ENCODE measurements at regions not wholly inside any gene's neighbourhood (a gene's known extent, or its start where the extent isn't known, plus 50 kb on each side); places are given as distances from the start of the nearest gene placed in this dataset.
"Not testable (repeated sequence)": the region's sequence is repeated elsewhere in the genome, so short reads cannot be mapped to it uniquely, and the experiment has no call there.

DNA sequence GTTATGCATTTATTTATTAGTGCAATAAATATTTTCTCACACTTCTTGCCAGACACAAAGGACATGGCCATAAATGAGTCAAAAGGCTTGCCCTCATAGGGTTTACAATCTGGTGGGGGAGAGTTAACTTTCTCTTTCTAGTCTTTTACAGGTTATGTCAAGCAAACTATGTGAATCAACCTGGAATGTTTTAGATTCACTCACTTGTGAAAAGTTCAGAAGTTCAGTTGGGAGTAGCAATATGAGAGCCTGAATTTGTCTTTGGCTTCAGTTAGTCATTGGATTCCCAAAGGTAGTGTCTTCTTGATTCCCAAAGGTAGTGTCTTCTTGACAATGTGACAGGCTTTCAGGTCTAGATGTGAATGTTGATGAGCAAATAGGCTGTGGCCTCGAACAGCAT is 264.8 kb downstream of the SOX2 start:
- no peak for DNase-seq (ENCODE audit: low read depth in 2 of 3, low spot score in 2 of 3)

DNA sequence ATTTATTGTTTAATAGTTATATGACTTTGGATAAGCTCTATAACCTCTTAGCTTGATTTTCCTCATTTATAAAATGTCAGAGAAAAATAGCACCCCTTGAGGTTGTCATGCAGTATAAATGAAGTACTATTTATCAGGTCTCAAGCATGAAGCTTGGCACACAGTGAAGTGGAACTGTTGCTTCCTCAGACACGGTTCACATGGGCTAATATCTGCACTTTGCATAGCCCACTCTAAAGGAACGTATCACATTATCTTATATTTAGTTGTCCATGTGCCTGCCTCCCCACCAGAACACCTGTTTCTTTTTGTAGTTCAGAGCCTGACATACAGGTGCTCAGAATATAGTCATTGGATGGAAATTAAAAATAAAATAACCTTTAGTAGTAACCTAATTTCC is 273.7 kb downstream of the SOX2 start:
- no peak for DNase-seq (ENCODE audit: low read depth in 2 of 3, low spot score in 2 of 3)

DNA sequence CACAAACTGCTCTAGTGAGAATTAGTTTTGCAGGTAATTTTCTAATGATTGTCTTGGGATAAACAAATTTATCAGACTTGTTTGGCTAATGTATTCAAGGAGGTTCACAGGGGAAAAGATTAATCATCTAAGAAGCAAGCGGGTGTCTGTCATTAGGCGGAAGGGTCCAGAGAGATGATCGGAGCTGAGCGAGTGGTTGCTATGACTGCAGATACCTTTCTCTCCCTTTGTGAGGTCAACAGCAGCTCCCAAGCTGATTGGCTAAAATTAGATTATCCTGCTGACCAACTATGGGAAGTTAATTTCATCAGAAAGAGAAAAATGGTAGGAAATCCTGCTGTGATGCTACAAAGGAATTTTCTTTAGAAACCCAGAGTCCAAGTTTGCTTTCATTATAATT is 276.0 kb downstream of the SOX2 start:
- DNase-seq (ENCODE audit: low read depth in 2 of 3, low spot score in 2 of 3) = no peak

DNA sequence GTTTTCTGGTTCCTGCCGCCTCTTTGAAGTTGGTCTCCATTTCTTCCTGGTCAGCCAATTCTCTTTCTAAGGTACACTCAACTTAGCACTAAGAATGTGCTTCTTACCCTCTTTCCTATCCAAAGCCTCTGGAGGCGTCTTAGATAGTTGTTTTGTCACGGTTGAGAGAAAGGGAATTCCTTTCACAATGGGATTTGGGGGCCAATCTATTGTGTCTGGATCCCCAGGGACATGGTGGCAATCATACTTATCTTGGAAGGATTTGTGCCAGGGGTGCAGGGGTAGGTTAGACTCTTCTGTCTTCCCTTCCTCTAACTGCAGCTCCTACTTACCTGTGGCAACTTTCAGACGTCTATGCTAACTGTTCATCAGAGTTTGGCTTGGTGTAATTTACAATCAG is 287.1 kb downstream of the SOX2 start:
- no peak for DNase-seq (ENCODE audit: low read depth in 2 of 3, low spot score in 2 of 3)

DNA sequence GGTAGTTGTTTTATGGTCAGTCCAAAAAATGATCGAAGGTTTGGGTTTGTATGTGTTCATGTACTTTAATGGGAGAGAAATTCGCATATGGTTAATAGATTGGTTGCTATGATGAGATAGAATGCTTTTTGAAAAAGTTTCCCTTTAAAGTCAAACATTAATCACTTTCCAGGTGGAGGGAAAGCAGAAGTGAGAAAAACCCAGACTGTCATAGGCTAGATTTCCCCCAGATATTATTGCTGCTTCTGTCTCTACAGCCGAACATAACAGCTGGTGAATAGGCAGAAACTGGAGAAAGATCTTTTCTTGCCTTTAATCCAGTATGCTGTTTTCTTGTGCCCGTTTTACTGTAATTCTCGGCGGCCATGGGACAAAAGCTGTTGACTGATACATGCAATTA is 287.6 kb downstream of the SOX2 start:
- no peak for DNase-seq (ENCODE audit: low read depth in 2 of 3, low spot score in 2 of 3)

DNA sequence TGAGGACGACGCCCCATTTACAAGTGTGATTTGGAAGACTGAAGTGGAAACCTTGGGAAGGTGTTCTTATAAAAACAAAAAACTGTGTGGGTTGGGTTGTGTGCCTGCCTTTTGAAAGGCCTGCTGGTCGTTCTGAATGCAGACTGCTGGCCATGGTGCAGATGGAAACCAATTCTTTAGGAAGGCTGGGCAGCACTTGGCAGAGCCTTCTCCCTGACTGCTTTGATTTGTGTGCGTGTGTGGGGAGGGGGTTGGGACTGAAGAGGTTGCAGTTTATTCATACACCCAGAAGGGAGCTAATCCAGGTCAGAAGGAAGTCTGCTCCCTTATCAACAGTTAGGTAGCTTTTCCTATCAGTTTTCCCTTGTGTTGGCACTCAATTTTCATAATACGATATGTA is 288.7 kb downstream of the SOX2 start:
- no peak for DNase-seq (ENCODE audit: low read depth in 2 of 3, low spot score in 2 of 3)

DNA sequence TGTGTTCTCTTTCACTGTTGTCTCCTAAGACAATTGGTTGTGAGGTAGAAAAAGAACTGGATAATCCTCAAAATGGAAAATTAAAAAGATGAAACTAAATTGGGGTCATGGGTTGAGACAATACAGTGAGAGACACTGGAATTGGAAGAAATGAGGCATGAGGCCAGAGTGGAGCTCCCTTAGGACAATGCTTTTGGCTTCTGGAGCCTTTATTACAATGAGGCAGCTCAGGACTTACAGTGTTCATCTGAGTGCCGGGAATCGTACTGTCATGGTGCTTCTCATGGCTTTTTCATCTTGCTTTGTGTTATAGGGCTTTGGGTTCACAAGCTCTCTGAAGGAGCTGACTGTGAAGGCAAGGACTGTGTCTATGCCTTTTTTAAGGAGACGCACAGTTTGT is 293.5 kb downstream of the SOX2 start:
- no peak for DNase-seq (ENCODE audit: low read depth in 2 of 3, low spot score in 2 of 3)

DNA sequence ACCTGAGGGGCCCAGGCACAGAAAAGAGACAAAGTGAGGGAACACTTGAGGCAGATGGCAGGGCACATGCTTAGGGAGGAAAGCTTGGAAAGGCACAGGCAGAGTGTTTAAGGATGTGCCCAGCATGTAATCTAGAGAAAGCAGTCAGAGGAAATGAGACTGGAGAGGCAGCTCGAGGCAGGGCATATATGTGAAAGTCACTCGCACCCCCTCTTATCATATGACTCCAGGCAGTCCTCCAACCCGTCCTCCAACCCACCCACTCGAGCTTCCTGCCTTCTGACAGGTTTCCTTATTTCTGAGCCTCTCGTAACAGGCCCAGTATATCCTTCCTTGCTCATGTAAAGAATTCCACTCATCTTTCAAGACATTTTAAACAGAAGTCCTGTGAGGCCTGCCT is 294.0 kb downstream of the SOX2 start:
- no peak for DNase-seq (ENCODE audit: low read depth in 2 of 3, low spot score in 2 of 3)

DNA sequence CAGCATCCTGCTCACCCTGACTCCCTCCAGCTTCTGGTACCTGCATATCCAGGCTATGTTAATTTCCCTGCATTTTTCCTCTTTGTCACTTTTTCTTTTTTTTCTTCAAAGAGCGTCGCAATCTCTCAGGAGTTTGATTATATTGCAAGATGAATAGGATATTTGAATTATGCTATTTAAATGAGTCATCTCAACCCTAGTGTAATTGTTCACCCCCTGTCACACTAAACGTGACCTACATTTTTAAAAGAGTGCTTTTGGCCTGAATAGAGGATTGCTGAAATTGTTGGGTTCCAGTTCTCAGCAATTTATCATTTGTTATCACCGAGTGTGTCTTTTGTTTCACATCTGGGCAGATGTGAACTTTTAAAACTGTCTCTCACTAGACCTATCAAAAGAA is 294.7 kb downstream of the SOX2 start:
- no peak for DNase-seq (ENCODE audit: low read depth in 2 of 3, low spot score in 2 of 3)

DNA sequence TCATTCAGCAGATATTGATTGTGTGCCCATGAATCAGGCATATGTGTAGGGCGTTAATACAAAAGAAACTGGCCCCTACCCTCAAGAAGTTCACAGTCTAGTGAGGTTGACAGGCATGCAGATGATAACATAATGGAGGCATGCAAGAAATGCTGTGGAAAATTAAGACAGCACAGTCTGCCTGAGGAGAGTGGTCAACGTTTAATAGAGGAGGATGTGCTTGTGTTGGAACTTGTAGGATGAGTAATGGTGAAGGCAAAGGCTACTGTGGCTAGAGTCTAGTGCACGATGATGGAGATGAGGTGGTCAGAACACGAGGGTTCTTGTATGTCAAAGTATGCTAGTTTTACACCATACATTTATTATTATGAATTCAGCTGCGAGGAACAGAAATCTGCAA is 295.7 kb downstream of the SOX2 start:
- no peak for DNase-seq (ENCODE audit: low read depth in 2 of 3, low spot score in 2 of 3)

DNA sequence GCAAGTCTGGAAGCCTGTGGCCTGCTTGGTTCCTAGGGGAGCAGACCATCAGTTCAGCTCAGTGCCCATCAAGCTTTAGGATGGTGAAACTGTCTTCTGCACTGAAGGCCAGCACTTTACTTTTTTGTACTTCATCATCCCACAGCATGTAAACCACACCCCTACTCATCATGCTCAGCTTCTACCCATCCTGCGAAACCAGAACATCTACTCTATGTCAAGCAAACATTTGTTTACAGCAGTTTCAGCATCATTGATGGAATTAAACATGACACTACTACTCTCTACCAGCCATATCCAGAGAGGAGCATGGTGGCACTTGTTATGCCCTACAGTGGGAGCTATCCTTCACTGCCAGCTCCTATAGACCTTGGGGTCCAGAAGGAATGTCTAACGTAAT is 306.6 kb downstream of the SOX2 start:
- DNase-seq (ENCODE audit: low read depth in 2 of 3, low spot score in 2 of 3) = no peak

DNA sequence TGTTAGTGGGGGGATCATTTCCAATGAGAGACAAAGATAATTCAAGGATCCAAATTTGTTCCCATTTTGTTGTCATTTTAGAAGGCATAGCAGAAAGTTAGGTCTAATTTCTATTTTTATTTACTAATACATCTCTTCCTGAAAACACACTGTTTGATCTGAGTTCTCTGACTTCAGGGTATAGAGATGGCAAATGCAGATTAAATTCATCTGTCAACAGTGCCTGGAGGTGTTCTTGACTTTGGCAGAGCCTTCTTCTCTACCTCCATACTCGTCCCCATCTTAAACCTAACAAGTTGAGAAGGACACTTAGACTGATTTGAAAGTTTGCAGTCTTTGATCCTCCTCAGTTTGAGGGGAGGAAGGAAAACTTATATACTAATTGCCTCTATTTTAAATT is 308.2 kb downstream of the SOX2 start:
- no peak for DNase-seq (ENCODE audit: low read depth in 2 of 3, low spot score in 2 of 3)

DNA sequence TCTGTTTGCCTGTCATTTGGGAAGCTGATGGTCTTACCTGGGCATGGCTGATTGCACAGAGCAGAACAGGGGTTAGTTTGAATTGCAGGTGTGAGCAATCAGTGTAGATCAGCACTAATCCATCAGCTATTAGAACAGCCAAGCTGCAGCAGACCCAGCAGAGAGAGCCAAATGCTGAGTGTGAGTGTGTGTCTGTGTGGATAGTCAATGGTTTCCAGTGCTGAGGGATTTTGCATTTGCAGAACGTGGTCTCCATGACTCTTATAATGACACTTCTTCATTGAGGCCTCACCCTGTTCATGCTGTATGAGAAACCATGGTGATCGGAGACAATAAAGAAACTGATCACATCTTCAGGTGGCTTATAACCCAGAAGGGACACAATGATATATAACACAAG is 312.1 kb downstream of the SOX2 start:
- DNase-seq (ENCODE audit: low read depth in 2 of 3, low spot score in 2 of 3) = no peak

DNA sequence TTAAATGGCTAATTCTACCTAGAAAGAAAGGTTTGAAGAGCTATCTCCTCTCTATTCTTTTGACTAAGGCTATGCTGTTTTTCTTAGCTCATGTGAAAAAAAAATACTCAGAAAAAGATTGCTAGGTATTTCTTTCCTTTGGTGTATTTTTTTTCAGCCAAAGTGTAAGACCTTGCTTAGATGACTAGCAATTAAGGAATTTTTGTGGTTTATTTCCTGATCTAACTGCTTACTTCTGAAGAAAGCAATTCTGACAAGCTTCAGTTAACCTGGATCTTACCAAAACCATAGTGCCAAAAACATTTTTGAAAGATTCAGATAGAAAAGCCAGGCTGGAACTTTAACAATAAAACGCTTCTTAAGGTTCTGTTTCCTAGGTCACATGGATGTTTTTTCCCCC is 315.6 kb downstream of the SOX2 start:
- no peak for DNase-seq (ENCODE audit: low read depth in 2 of 3, low spot score in 2 of 3)

DNA sequence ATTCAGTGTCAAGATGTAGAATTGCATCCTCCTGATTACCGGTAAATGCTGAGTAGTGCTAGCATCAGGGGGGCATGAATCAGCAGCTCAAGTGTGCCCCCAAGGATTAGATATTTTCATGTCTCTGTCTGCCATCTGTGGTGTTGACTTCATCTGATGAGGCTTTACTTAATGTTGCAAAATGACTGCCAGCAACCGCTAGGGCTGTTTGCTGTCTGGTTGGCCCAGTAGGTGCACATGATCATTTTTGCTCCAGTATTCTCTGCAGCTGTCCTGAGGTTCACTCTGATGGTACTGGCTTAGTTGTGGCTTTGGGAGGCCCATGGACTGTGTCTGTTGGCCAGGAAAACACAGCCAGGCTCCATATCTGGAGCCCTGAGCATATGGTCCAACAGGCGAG is 316.4 kb downstream of the SOX2 start:
- DNase-seq (ENCODE audit: low read depth in 2 of 3, low spot score in 2 of 3) = no peak

DNA sequence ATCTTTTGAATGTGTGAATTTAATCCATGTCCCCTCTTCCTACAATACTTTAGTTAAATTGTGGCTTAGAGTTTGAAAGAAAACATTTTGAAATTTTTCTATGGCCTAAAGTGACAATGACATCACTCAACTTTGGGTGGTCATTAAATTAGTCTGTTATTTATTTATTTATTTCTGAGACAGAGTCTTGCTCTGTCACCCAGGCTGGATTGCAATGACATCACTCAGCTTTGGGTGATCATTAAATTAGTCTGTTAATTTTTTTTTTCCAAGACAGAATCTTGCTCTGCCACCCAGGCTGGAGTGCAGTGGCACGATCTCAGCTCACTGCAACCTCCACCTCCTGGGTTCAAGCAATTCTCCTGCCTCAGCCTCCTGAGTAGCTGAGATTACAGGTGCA is 322.5 kb downstream of the SOX2 start:
- DNase-seq (ENCODE audit: low read depth in 2 of 3, low spot score in 2 of 3) = not testable (repeated sequence)

DNA sequence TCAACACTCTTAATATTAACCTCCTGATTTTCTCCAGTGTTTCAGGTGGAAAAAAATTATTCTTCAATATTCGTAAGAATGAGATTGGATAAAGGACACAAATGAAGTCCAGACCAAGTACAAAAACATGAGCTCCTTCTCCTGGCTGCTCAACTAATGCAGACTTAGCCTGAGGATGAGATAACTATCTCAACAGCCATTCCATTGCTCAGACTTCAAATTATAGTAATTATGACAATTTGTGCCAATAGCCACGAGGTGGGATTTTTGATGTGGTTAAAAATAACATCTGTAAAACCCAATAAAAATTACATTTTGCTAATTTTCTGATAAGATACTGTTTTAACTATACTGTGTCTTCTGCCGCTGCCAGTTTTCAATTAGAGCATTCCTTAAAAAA is 323.6 kb downstream of the SOX2 start:
- DNase-seq (ENCODE audit: low read depth in 2 of 3, low spot score in 2 of 3) = no peak

DNA sequence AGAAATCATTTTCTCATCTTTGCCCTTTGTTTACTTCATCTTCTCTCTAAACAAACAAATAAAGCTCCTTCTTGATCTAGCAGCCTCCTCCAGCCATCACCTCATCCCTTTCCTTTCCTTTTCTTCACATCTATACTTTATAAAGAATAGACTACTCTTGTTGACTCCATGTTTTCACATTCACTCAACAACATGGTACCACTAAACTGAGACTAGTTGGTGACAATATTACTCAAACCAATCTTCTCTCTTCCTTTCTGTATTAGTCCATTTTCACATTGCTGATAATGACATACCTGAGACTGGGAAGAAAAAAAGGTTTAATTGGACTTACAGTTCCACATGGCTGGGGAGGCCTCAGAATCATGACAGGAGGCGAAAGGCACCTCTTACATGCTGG is 324.7 kb downstream of the SOX2 start:
- DNase-seq (ENCODE audit: low read depth in 2 of 3, low spot score in 2 of 3) = no peak

DNA sequence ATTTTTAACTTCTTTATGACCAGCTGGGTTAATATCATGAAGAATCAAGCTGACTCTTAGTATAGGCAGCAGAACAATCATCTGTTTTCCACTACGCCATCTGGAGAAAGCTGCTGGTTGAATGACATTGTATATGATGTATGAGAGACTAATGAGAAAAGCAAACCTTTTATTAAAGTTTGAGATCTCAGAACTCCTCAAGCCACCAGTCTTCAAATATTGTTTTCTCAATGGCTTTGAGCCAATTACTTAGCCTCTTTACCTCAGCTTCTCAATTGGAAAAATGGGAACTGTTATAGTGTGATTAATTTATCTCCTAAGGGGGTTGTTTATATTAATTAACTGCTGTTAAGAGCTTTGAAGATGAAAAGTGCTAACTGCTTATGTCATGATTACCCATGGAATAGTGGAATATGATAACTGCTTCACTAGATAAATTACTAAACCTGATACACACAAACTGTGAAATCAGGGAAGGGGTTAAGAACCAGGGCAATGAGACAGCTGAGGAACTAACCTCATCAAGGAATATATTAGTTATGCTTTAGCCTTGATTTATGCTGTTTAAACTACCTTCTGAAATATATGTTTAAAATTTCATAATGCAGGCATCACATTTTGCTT is 330.1 kb downstream of the SOX2 start:
- no peak for DNase-seq (ENCODE audit: low read depth in 2 of 3, low spot score in 2 of 3)

DNA sequence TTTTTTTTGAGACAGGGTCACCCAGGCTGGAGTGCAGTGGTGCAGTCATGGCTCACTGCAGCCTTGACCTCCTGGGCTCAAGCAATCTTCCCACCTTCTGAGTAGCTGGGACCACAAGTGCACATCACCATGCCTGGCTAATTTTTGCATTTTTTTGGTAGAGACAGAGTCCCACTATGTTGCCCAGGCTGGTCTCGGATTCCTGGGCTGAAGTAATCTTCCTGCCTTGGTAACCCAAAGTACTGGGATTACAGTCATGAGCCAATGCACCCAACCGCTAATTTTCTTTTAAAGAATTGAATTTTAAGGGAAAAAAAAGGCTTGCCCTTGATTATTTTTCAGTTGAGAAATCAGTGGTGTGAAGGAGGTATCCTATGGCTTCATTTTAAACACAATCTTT is 334.0 kb downstream of the SOX2 start:
- no peak for DNase-seq (ENCODE audit: low read depth in 2 of 3, low spot score in 2 of 3)

DNA sequence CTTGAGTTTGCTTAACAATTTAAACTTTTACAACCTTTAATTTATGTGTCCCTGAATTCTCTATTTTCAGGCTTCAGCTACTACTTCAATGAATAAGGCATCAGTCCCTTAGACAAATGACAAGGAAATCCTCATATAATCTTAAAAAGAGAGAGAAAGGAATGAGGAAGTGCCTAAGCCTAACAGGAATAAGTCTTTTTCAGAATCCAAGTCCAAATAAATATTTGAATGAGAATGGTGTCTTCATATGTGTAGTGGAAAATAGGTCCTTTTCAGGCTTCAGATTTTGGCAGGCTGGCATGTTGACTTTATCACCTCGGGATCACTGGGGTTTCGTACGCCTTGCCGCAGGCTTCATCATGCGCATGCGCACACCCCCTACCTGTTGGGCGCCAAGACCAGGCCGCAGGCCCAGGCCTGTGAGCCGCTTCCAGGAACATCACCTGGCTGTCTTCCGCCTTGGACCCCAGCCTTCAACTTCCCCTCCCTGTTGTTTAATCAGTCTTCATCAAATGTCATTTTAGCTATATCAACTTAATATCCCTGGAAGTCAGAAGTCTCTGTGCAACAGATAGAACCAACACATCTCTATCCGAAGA is 334.5 kb downstream of the SOX2 start:
- DNase-seq (ENCODE audit: low read depth in 2 of 3, low spot score in 2 of 3) = no peak

DNA sequence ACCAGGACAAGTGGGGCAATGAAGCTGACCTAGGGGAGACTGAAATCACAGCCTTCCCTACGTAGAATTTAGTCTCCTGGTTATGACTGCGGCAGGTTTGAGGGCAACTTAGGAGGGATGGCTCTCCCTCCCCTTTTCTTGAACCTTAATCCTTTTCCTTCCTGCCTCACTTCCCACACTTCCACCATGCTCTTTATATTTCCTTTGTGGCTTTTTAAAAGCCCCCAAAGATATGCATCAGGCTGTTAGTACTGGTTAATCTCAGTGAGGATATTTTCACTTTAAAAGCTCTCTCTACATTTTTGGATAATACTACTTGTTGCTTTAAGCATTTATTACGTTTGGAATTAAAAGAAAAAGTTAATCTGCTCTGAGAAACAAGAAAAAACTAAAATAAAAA is 339.2 kb downstream of the SOX2 start:
- no peak for DNase-seq (ENCODE audit: low read depth in 2 of 3, low spot score in 2 of 3)

DNA sequence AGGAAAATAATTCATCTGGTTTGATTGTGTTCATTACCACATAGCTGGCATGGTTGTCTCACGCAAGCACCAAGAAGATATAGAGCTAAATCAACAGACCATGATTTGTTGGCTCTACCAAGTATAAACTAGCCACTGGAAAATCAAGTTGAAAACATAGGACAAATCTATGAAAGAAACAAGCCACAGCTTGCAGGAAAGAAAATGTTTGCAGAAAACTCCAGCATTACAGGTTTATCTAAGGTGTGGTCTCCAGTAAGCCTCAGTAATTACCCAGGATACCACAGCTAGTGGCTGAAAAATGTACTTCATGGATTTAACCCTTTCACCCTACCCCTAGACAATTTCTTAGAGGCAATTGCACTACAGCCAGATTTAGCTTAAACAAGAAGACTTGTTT is 340.6 kb downstream of the SOX2 start:
- no peak for DNase-seq (ENCODE audit: low read depth in 2 of 3, low spot score in 2 of 3)

DNA sequence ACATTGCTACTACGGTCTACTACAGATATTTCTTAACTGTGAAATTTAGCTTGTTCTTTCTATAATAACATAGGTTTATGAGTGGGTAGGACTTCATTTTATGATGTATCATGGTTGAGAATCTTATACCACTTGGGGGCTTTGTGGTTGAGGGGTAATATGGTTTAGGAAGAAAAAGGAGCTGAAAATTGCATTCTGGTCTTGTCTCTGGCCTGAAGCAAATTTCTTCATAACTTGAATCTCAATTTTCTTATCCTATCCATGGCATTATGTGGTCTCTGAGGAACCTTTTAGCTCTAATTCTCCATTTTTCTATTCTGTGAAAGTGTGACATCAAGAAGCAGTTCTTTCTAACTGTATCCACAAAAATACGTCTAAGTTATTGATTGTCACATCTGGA is 341.0 kb downstream of the SOX2 start:
- no peak for DNase-seq (ENCODE audit: low read depth in 2 of 3, low spot score in 2 of 3)
